ENCODE measurements at regions not wholly inside any gene's neighbourhood (a gene's known extent, or its start where the extent isn't known, plus 50 kb on each side); places are given as distances from the start of the nearest gene placed in this dataset.
A peak's percentile ranks its signal among the peaks of the same experiment; 100 is the strongest.

- Histone ChIP-seq H4K20me1 (ENCODE audit: insufficient read depth, low read length) (no peaks in the 10 kb centered on the region), H3K79me2 (ENCODE audit: insufficient read depth, low read length) (no peaks in the 10 kb centered on the region), H3K4me1 (ENCODE audit: control insufficient read depth in 1 of 2, insufficient read depth in 2 of 2, low read length in 2 of 2) (peaks cover 4% of the 10 kb centered on the region in 2 donors), H3K9ac (ENCODE audit: insufficient read depth, low read length, poor library complexity, severe bottlenecking) (no peak overlapping the region), H3K27ac (ENCODE audit: low read depth in 1 of 2, low read length in 2 of 2) (no peak overlapping the region), H3K4me3 (replicated peaks in 1 of 3; ENCODE audit: low read depth in 2 of 3, low read length in 3 of 3) (no peak overlapping the region), H3K4me2 (replicated peaks; ENCODE audit: extremely low read depth, low read length, poor library complexity, severe bottlenecking) (no peak overlapping the region), H3K27me3 (ENCODE audit: control insufficient read depth in 2 of 2, insufficient read depth in 2 of 2, low read length in 2 of 2) (peaks cover 8% of the 10 kb centered on the region in 2 donors), H3K9me3 (replicated peaks in 1 of 2; ENCODE audit: control insufficient read depth in 1 of 2, insufficient read depth in 1 of 2, low read length in 2 of 2) (no peaks in the 10 kb centered on the region), H2AFZ (ENCODE audit: insufficient read depth, low read depth, low read length, poor library complexity, severe bottlenecking) (no peak overlapping the region), H3K36me3 (replicated peaks in 1 of 2; ENCODE audit: control insufficient read depth in 1 of 2, insufficient read depth in 2 of 2, low read length in 2 of 2) (no peaks in the 10 kb centered on the region)
- peaks cover 0 to 3% of the 10 kb centered on the region in 2 donors for H3K36me3 Mint-ChIP-seq
- no peak overlapping the region for H3K4me3 Mint-ChIP-seq
- H3K27ac Mint-ChIP-seq: no peak overlapping the region
- no peak for DNase-seq
- peaks cover 6% of the 10 kb centered on the region for H3K4me1 Mint-ChIP-seq
- TF ChIP-seq, protein P1, sequence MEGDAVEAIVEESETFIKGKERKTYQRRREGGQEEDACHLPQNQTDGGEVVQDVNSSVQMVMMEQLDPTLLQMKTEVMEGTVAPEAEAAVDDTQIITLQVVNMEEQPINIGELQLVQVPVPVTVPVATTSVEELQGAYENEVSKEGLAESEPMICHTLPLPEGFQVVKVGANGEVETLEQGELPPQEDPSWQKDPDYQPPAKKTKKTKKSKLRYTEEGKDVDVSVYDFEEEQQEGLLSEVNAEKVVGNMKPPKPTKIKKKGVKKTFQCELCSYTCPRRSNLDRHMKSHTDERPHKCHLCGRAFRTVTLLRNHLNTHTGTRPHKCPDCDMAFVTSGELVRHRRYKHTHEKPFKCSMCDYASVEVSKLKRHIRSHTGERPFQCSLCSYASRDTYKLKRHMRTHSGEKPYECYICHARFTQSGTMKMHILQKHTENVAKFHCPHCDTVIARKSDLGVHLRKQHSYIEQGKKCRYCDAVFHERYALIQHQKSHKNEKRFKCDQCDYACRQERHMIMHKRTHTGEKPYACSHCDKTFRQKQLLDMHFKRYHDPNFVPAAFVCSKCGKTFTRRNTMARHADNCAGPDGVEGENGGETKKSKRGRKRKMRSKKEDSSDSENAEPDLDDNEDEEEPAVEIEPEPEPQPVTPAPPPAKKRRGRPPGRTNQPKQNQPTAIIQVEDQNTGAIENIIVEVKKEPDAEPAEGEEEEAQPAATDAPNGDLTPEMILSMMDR (IDR thresholded peaks at IDR 0.05): no peak
- 40% methylated on average over 4 of the region's 4 CpGs for WGBS (ENCODE audit: insufficient coverage)
- intact Hi-C loops (cut with micrococcal nuclease): loop anchor here in 1 of 2 donors (10.0 kb wide), 1 partner anchor 1194 kb away; no protein-coding TSS in a partner anchor
- H3K9me3 Mint-ChIP-seq: no peaks in the 10 kb centered on the region
- H3K27me3 Mint-ChIP-seq (ENCODE audit: low read depth in 3 of 3): peaks cover 18 to 24% (median 23%) of the 10 kb centered on the region in 3 donors
Observed at GRCh38 chr10:30688456-30688855, 58.9 kb upstream of the LYZL2 start.

DNA sequence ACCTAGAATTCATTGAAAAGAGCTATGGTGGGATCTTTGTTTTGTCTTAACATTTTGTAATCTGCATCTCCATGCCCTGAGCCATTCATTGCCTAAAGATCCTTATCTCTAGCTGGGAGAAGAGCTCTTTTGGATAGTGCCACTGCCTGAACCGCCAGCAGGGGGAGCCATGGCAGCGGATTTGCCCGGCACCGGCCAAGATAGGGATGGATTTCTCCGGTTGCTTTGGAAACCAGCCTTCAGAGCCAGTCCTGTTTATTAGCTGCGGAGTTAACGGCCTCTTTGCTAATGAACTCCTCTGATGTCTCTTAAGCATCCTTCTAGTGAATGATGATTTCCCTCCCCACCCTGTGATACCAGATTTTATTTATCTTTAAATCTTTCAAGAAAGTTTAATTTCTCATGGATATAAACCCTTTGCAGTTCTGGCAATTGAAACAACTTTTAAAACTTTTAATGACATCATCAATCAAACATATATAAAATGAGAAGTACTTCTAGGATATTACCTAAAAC is 58.2 kb upstream of the LYZL2 start:
- intact Hi-C loops (cut with micrococcal nuclease): loop anchor here in 1 of 2 donors (10.0 kb wide), 1 partner anchor 1193 kb away; no protein-coding TSS in a partner anchor
- H3K4me1 Mint-ChIP-seq: peaks cover 10% of the 10 kb centered on the region
- DNase-seq: peak; percentile 33 to 58 (median 50)
- no peak overlapping the region for H3K9ac ChIP-seq (ENCODE audit: insufficient read depth, low read length, poor library complexity, severe bottlenecking)
- no peak overlapping the region for H3K27ac ChIP-seq (ENCODE audit: low read depth in 1 of 2, low read length in 2 of 2)
- no peaks in the 10 kb centered on the region for H3K9me3 ChIP-seq (replicated peaks in 1 of 2; ENCODE audit: control insufficient read depth in 1 of 2, insufficient read depth in 1 of 2, low read length in 2 of 2)
- no CpG with 5 or more reads among the region's 7 CpGs for WGBS (ENCODE audit: insufficient coverage)
- no peak overlapping the region for H3K4me2 ChIP-seq (replicated peaks; ENCODE audit: extremely low read depth, low read length, poor library complexity, severe bottlenecking)
- peaks cover 0 to 3% of the 10 kb centered on the region in 2 donors for H3K36me3 Mint-ChIP-seq
- peaks cover 8% of the 10 kb centered on the region in 2 donors for H3K27me3 ChIP-seq (ENCODE audit: control insufficient read depth in 2 of 2, insufficient read depth in 2 of 2, low read length in 2 of 2)
- H3K4me1 ChIP-seq (ENCODE audit: control insufficient read depth in 1 of 2, insufficient read depth in 2 of 2, low read length in 2 of 2): peaks cover 4 to 8% of the 10 kb centered on the region in 2 donors
- peaks cover 0 to 2% (median 0%) of the 10 kb centered on the region in 7 donors for H3K9me3 Mint-ChIP-seq
- no peak overlapping the region for H3K4me3 Mint-ChIP-seq
- H3K36me3 ChIP-seq (replicated peaks in 1 of 2; ENCODE audit: control insufficient read depth in 1 of 2, insufficient read depth in 2 of 2, low read length in 2 of 2): no peaks in the 10 kb centered on the region
- H2AFZ ChIP-seq (ENCODE audit: insufficient read depth, low read depth, low read length, poor library complexity, severe bottlenecking): peak overlapping the region; percentile 13
- H3K79me2 ChIP-seq (ENCODE audit: insufficient read depth, low read length): no peaks in the 10 kb centered on the region
- TF ChIP-seq, protein P1 (IDR thresholded peaks at IDR 0.05): peak; percentile 96
- H3K27ac Mint-ChIP-seq: no peak overlapping the region
- H3K4me3 ChIP-seq (replicated peaks in 1 of 3; ENCODE audit: low read depth in 2 of 3, low read length in 3 of 3): no peak overlapping the region
- peaks cover 18 to 24% (median 23%) of the 10 kb centered on the region in 3 donors for H3K27me3 Mint-ChIP-seq (ENCODE audit: low read depth in 3 of 3)
- H4K20me1 ChIP-seq (ENCODE audit: insufficient read depth, low read length): no peaks in the 10 kb centered on the region

Measured in CD14-positive monocyte (primary cell).